OCI-LY3 (cell line): ENCODE measurements at regions not wholly inside any gene's neighbourhood (a gene's known extent, or its start where the extent isn't known, plus 50 kb on each side); places are given as distances from the start of the nearest gene placed in this dataset.

Experiments used
- H2AFZ ChIP-seq: fragments of 200-600, 300-600 bp; shearing (Covaris generic); 2 replicates; pipeline ENCODE4 v1.6.0; 2014; ENCODE audit warnings: antibody characterized with exemption, low read depth, low read length
- H3K27ac ChIP-seq: fragments of 200-600, 300-600 bp; sonication (generic); 2 replicates; pipeline ENCODE4 v1.5.1; 2014; ENCODE audit warnings: mild to moderate bottlenecking, low read length, moderate library complexity, mixed read lengths
- H3K27me3 ChIP-seq: fragments of 200-600, 300-600 bp; sonication (generic); 2 replicates; pipeline ENCODE4 v1.6.1; 2014; ENCODE audit warnings: low read depth, low read length, mixed read lengths
- H3K36me3 ChIP-seq: fragments of 200-600, 300-600 bp; sonication (generic); replicated peaks from 2 replicates; pipeline ENCODE3; 2014; ENCODE audit warnings: low read depth, low read length, mixed read lengths
- H3K4me1 ChIP-seq: fragments of 300-600, 200-600 bp; sonication (generic); 2 replicates; pipeline ENCODE4 v1.6.1; 2014; ENCODE audit warnings: low read length, mixed read lengths
- H3K4me2 ChIP-seq: fragments of 200-600, 300-600 bp; sonication (generic); 2 replicates; pipeline ENCODE4 v1.6.1; 2014; ENCODE audit warnings: low read length, mixed read lengths
- H3K4me3 ChIP-seq: fragments of 300-600, 200-600 bp; sonication (generic); 2 replicates; pipeline ENCODE4 v1.5.1; 2014; ENCODE audit warnings: antibody characterized with exemption, mild to moderate bottlenecking, low read length, moderate library complexity
- H3K79me2 ChIP-seq: fragments of 300-600, 200-600 bp; shearing (Covaris generic); 2 replicates; pipeline ENCODE4 v1.6.1; 2014; ENCODE audit warnings: mild to moderate bottlenecking, low read length, mixed read lengths
- H3K9ac ChIP-seq: fragments of 300-600, 200-600 bp; shearing (Covaris generic); 2 replicates; pipeline ENCODE4 v1.6.0; 2014; ENCODE audit warnings: mild to moderate bottlenecking, low read length, moderate library complexity
- H3K9me3 ChIP-seq: fragments of 200-600, 300-600 bp; shearing (Covaris generic); 2 replicates; pipeline ENCODE4 v1.6.1; 2014; ENCODE audit warnings: low read length, mixed read lengths; ENCODE audit not compliant: insufficient read depth
- H4K20me1 ChIP-seq: fragments of 200-600, 300-600 bp; sonication (generic); 2 replicates; pipeline ENCODE4 v1.6.1; 2016; ENCODE audit warnings: low read length, mixed read lengths; ENCODE audit not compliant: insufficient read depth
- CTCF ChIP-seq: fragments of 200-600, 300-600 bp; sonication (generic); IDR thresholded peaks from 2 replicates; pipeline ENCODE4 v1.5.1; 2014; ENCODE audit warnings: antibody characterized with exemption, low read length, low read depth
- EZH2phosphoT487 ChIP-seq: fragments of 200-600 bp; shearing (Covaris generic); IDR thresholded peaks from 2 replicates; pipeline ENCODE4 v1.6.1; 2018; ENCODE audit warnings: antibody characterized with exemption, mixed run types, low read depth

GRCh38 chr10:8463853-8464252 is 409.4 kb downstream of the GATA3 start:
- Histone ChIP-seq H3K27me3 (no peaks in the 10 kb centered on the region), H3K79me2 (no peaks in the 10 kb centered on the region), H3K27ac (no peak overlapping the region), H4K20me1 (no peaks in the 10 kb centered on the region), H2AFZ (no peak overlapping the region), H3K4me3 (no peak overlapping the region), H3K9ac (no peak overlapping the region), H3K9me3 (no peaks in the 10 kb centered on the region), H3K36me3 (no peaks in the 10 kb centered on the region), H3K4me1 (no peaks in the 10 kb centered on the region), H3K4me2 (no peak overlapping the region)
- TF ChIP-seq CTCF (no peak), EZH2phosphoT487 (no peak)

- no peaks in the 10 kb centered on the region for H3K4me1 ChIP-seq
- TF ChIP-seq CTCF (no peak), EZH2phosphoT487 (no peak)
Measured at GRCh38 chr10:8468477-8468876, 414.0 kb downstream of the GATA3 start.

GRCh38 chr10:8473205-8473604 is 418.7 kb downstream of the GATA3 start:
- no peaks in the 10 kb centered on the region for H3K4me1 ChIP-seq
- H3K4me2 ChIP-seq: no peak overlapping the region
- H3K9me3 ChIP-seq: no peaks in the 10 kb centered on the region
- no peak overlapping the region for H3K27ac ChIP-seq
- no peaks in the 10 kb centered on the region for H4K20me1 ChIP-seq
- TF ChIP-seq EZH2phosphoT487 (no peak), CTCF (peak; percentile 12; the same call in 1 of the 2 replicates)
- H3K27me3 ChIP-seq: no peaks in the 10 kb centered on the region
- H2AFZ ChIP-seq: no peak overlapping the region
- no peak overlapping the region for H3K4me3 ChIP-seq
- no peaks in the 10 kb centered on the region for H3K79me2 ChIP-seq
- no peak overlapping the region for H3K9ac ChIP-seq
- no peaks in the 10 kb centered on the region for H3K36me3 ChIP-seq

More at GRCh38 chr10:8468477-8468876, 414.0 kb downstream of the GATA3 start:
- no peak overlapping the region for H2AFZ ChIP-seq
- H3K9me3 ChIP-seq: no peaks in the 10 kb centered on the region
- H3K4me2 ChIP-seq: no peak overlapping the region
- no peak overlapping the region for H3K9ac ChIP-seq
- H3K79me2 ChIP-seq: no peaks in the 10 kb centered on the region
- no peaks in the 10 kb centered on the region for H4K20me1 ChIP-seq
- H3K27ac ChIP-seq: no peak overlapping the region
- no peaks in the 10 kb centered on the region for H3K27me3 ChIP-seq
- H3K4me3 ChIP-seq: no peak overlapping the region
- H3K36me3 ChIP-seq: no peaks in the 10 kb centered on the region

GRCh38 chr10:8477300-8477699 is 422.8 kb downstream of the GATA3 start:
- Histone ChIP-seq H3K79me2 (no peaks in the 10 kb centered on the region), H3K9ac (no peak overlapping the region), H2AFZ (no peak overlapping the region), H3K27me3 (no peaks in the 10 kb centered on the region), H4K20me1 (no peaks in the 10 kb centered on the region), H3K4me2 (no peak overlapping the region), H3K9me3 (no peaks in the 10 kb centered on the region), H3K4me3 (no peak overlapping the region), H3K27ac (no peak overlapping the region), H3K36me3 (no peaks in the 10 kb centered on the region), H3K4me1 (no peaks in the 10 kb centered on the region)
- no peak for TF ChIP-seq EZH2phosphoT487
- no peak for TF ChIP-seq CTCF
